HG03196 (cell line): ENCODE measurements at regions not wholly inside any gene's neighbourhood (a gene's known extent, or its start where the extent isn't known, plus 50 kb on each side); places are given as distances from the start of the nearest gene placed in this dataset.

Experiments used
- ATAC-seq: cut with Tn5 transposase; IDR thresholded peaks from one replicate; pipeline ENCODE4 v1.9.1; 2021; ENCODE audit not compliant: unreplicated experiment

- no peak for ATAC-seq
Measured at GRCh38 chr3:194768586-194768985, 82.9 kb downstream of the FAM43A start.

- ATAC-seq = peak; percentile 97
Measured at GRCh38 chr3:194769020-194769643, 83.4 kb downstream of the FAM43A start.

GRCh38 chr3:194772241-194773000 lies 86.7 kb downstream of the FAM43A start:
- ATAC-seq = no peak

GRCh38 chr3:194773216-194773615 lies 87.5 kb downstream of the FAM43A start:
- no peak for ATAC-seq

- no peak for ATAC-seq
Measured at GRCh38 chr3:194773771-194774455, 88.2 kb downstream of the FAM43A start.

GRCh38 chr3:194775266-194775665 lies 89.6 kb downstream of the FAM43A start:
- ATAC-seq = no peak

GRCh38 chr3:194775731-194776130 lies 90.0 kb downstream of the FAM43A start:
- ATAC-seq = no peak

GRCh38 chr3:194777729-194778128 lies 92.0 kb downstream of the FAM43A start:
- no peak for ATAC-seq

- no peak for ATAC-seq
Measured at GRCh38 chr3:194779729-194780224, 94.1 kb downstream of the FAM43A start.

- ATAC-seq = no peak
Measured at GRCh38 chr3:194780706-194781105, 95.0 kb downstream of the FAM43A start.

GRCh38 chr3:194781617-194782016 lies 95.9 kb downstream of the FAM43A start:
- ATAC-seq = no peak

- ATAC-seq = no peak
Measured at GRCh38 chr3:194782698-194783404, 97.2 kb downstream of the FAM43A start.

- no peak for ATAC-seq
Measured at GRCh38 chr3:194784361-194784760, 98.7 kb downstream of the FAM43A start.

GRCh38 chr3:194785315-194785714 lies 99.6 kb downstream of the FAM43A start:
- ATAC-seq = no peak

- ATAC-seq = no peak
Measured at GRCh38 chr3:194787072-194787471, 101.4 kb downstream of the FAM43A start.

GRCh38 chr3:194787650-194788049 lies 102.0 kb downstream of the FAM43A start:
- ATAC-seq = no peak

GRCh38 chr3:194792368-194792767 lies 106.7 kb downstream of the FAM43A start:
- ATAC-seq = no peak

GRCh38 chr3:194797555-194798250 lies 112.0 kb downstream of the FAM43A start:
- ATAC-seq = no peak

- ATAC-seq = no peak
Measured at GRCh38 chr3:194798486-194798885, 112.8 kb downstream of the FAM43A start.

- ATAC-seq = no peak
Measured at GRCh38 chr3:194800002-194800401, 114.3 kb downstream of the FAM43A start.
